Activated B cell treated with CpG ODN at 0.5 μM for 24 hours (primary cell): ENCODE measurements at regions not wholly inside any gene's neighbourhood (a gene's known extent, or its start where the extent isn't known, plus 50 kb on each side); places are given as distances from the start of the nearest gene placed in this dataset.

Source experiments
- ATAC-seq: fragments of 200-7000 bp; cut with Tn5 transposase; one replicate; pipeline ENCODE4 v1.10.0; 2021; ENCODE audit warnings: low read depth, mild to moderate bottlenecking, moderate library complexity
- CTCF ChIA-PET: fragments of 350-600 bp; sonication (Branson Sonifier 250); formaldehyde crosslinking; loops from one replicate; lab custom pipeline; 2021; ENCODE audit warnings: antibody characterized with exemption; lab: Charles Lee
- POLR2A ChIA-PET: fragments of 350-600 bp; sonication (Branson Sonifier 250); formaldehyde crosslinking; loops from one replicate; lab custom pipeline; 2021; ENCODE audit warnings: antibody characterized with exemption; lab: Charles Lee
- DNase-seq: peaks from one replicate; pipeline ENCODE4 v3.0.0; 2022
- H3K27ac Mint-ChIP-seq: one replicate; pipeline ENCODE4 v1.8.0; 2020; ENCODE audit warnings: mixed read lengths
- H3K27me3 Mint-ChIP-seq: one replicate; pipeline ENCODE4 v1.8.0; 2021; ENCODE audit warnings: mixed read lengths
- H3K36me3 Mint-ChIP-seq: one replicate; pipeline ENCODE4 v1.8.0; 2021; ENCODE audit warnings: low read depth, mixed read lengths
- H3K4me1 Mint-ChIP-seq: one replicate; pipeline ENCODE4 v1.8.0; 2021; ENCODE audit warnings: mixed read lengths
- H3K4me3 Mint-ChIP-seq: one replicate; pipeline ENCODE4 v1.8.0; 2020; ENCODE audit warnings: mild to moderate bottlenecking, mixed read lengths
- H3K9me3 Mint-ChIP-seq: one replicate; pipeline ENCODE4 v1.8.0; 2020; ENCODE audit warnings: mixed read lengths
- intact Hi-C: fragments of 100-400 bp; cut with micrococcal nuclease; formaldehyde crosslinking; loops from one replicate; pipeline ENCODE4 v1.15.1; 2024
- TF ChIP-seq, protein P1 (sequence below): fragments of 200-600 bp; IDR thresholded peaks from one replicate; pipeline ENCODE4 v1.8.0; 2022; ENCODE audit warnings: antibody characterized with exemption, mild to moderate bottlenecking

DNA sequence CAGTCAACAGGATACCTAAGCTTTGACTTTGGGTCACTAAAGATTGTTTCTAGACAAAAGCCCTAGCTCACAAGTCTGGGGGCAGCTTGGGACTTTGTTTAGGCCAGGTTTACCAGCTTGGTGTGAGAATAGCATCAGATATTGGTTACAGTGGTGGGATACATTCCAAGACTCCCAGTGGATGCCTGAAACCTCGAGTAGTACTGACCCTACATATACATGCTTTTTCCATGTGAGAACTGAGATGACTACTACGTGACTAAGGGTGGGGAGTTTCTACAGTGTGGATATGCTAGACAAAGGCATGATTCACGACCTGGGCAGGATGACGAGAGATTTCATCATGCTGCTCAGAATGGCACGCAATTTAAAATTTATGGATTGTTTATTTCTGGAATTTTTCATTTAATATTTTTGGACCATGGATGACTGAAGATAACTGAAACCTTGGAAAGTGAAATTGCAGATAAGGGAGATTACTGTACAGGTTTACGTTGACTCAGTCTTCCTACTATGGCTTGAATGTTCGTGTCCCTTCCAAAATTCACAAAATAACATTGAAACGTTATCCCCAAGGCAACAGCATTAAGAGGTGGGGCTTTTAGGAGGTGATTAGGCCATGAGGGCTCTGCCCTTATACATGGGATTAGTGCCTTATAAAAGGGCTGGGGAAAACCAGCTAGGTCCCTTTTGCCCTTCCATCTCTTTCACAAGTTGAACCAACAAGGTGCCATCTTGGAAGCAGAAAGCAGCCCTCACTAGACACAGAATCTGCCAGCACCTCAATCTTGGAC lies 50.2 kb upstream of the CTAGE1 start:
- TF ChIP-seq, protein P1, sequence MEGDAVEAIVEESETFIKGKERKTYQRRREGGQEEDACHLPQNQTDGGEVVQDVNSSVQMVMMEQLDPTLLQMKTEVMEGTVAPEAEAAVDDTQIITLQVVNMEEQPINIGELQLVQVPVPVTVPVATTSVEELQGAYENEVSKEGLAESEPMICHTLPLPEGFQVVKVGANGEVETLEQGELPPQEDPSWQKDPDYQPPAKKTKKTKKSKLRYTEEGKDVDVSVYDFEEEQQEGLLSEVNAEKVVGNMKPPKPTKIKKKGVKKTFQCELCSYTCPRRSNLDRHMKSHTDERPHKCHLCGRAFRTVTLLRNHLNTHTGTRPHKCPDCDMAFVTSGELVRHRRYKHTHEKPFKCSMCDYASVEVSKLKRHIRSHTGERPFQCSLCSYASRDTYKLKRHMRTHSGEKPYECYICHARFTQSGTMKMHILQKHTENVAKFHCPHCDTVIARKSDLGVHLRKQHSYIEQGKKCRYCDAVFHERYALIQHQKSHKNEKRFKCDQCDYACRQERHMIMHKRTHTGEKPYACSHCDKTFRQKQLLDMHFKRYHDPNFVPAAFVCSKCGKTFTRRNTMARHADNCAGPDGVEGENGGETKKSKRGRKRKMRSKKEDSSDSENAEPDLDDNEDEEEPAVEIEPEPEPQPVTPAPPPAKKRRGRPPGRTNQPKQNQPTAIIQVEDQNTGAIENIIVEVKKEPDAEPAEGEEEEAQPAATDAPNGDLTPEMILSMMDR = no peak
- DNase-seq (no peak), ATAC-seq (no peak)
- intact Hi-C loops = no loop called here
- Mint-ChIP-seq H3K4me1 (no peaks in the 10 kb centered on the region), H3K9me3 (no peaks in the 10 kb centered on the region), H3K27ac (no peak overlapping the region), H3K4me3 (no peak overlapping the region), H3K27me3 (no peaks in the 10 kb centered on the region), H3K36me3 (no peaks in the 10 kb centered on the region)
- ChIA-PET CTCF (no interaction called here), POLR2A (no interaction called here)

DNA sequence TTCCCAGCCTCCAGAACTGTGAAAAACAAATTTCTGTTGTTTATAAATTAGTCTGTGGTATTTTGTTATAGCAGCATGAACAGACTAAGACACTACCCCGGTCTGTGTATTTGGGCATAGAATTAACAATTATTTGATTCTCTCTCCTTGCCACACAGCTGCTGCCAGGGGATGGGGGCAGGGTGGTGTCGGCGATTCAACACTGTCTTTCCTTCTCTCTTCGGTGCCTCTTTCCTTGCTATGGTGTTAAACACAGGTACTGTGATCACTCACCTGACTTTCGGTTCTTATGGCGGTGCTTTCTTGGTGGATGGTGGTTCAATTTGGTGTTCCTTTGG lies 50.8 kb upstream of the CTAGE1 start:
- H3K4me1 Mint-ChIP-seq = no peaks in the 10 kb centered on the region
- H3K27ac Mint-ChIP-seq = no peak overlapping the region

DNA sequence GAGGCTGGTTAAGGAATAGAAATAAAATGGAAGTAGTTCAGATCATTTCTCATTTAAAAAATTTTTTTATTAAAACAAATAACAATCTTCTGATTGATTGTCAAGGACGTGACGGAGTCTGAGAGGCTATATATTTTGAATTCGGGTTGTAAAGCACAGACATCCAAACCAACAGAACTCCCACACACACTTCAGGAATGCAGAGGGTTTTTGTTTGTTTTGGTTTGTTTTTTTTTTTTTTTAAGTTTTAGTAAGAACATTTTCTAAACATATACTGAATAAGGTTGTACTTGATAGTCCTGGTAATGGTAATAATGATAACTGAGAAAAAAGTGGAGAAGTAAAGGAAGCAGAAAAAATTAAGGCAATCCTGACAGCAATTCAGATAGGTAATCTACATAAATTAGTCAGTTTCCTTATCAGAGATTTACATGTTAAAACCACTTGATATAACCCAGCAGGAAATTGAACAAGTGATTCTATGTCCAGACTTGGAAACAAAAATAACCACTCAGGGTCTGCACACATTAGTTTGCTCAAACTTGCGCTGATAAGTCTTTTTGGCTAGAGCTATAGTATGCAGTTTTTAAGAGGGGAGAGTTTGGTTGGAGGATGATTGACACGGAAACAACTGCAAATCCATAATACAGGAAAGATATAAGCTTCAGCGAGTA lies 51.5 kb upstream of the CTAGE1 start:
- CTCF ChIA-PET = no interaction called here

More for the DNA sequence above, 50.8 kb upstream of the CTAGE1 start:
- no peak overlapping the region for H3K4me3 Mint-ChIP-seq
- intact Hi-C loops = no loop called here
- CTCF ChIA-PET = no interaction called here
- ATAC-seq (no peak), DNase-seq (no peak)
- no peaks in the 10 kb centered on the region for H3K27me3 Mint-ChIP-seq
- TF ChIP-seq, protein P1 = no peak
- no peaks in the 10 kb centered on the region for H3K9me3 Mint-ChIP-seq
- POLR2A ChIA-PET = no interaction called here
- no peaks in the 10 kb centered on the region for H3K36me3 Mint-ChIP-seq

DNA sequence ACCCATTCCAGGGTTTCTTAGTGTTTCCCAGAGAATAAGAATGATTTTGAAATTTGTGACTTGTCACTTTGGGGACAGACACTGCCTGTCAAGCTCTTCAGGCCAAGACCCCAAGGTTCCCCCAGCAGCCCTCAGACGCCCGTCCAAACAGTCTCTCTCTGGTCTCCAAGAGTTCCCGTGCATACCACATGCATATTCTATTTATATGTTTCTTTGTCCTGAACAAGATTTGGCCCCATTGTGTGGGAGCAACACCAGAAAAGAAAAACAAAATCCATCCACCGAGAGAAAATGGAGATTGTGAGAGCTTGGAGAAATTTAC lies 52.2 kb upstream of the CTAGE1 start:
- H3K9me3 Mint-ChIP-seq = no peaks in the 10 kb centered on the region
- no peaks in the 10 kb centered on the region for H3K27me3 Mint-ChIP-seq
- H3K4me1 Mint-ChIP-seq = no peaks in the 10 kb centered on the region
- POLR2A ChIA-PET = no interaction called here
- ATAC-seq (no peak), DNase-seq (no peak)
- H3K36me3 Mint-ChIP-seq = no peaks in the 10 kb centered on the region
- TF ChIP-seq, protein P1 = no peak
- CTCF ChIA-PET = no interaction called here
- no peak overlapping the region for H3K27ac Mint-ChIP-seq
- intact Hi-C loops = no loop called here
- no peak overlapping the region for H3K4me3 Mint-ChIP-seq

More for the DNA sequence above, 51.5 kb upstream of the CTAGE1 start:
- no peaks in the 10 kb centered on the region for H3K4me1 Mint-ChIP-seq
- no peaks in the 10 kb centered on the region for H3K9me3 Mint-ChIP-seq
- no peak overlapping the region for H3K4me3 Mint-ChIP-seq
- no peak for DNase-seq
- no peak overlapping the region for H3K27ac Mint-ChIP-seq
- ATAC-seq = no peak
- POLR2A ChIA-PET = no interaction called here
- no peaks in the 10 kb centered on the region for H3K36me3 Mint-ChIP-seq
- intact Hi-C loops = no loop called here
- TF ChIP-seq, protein P1 = no peak
- no peaks in the 10 kb centered on the region for H3K27me3 Mint-ChIP-seq

DNA sequence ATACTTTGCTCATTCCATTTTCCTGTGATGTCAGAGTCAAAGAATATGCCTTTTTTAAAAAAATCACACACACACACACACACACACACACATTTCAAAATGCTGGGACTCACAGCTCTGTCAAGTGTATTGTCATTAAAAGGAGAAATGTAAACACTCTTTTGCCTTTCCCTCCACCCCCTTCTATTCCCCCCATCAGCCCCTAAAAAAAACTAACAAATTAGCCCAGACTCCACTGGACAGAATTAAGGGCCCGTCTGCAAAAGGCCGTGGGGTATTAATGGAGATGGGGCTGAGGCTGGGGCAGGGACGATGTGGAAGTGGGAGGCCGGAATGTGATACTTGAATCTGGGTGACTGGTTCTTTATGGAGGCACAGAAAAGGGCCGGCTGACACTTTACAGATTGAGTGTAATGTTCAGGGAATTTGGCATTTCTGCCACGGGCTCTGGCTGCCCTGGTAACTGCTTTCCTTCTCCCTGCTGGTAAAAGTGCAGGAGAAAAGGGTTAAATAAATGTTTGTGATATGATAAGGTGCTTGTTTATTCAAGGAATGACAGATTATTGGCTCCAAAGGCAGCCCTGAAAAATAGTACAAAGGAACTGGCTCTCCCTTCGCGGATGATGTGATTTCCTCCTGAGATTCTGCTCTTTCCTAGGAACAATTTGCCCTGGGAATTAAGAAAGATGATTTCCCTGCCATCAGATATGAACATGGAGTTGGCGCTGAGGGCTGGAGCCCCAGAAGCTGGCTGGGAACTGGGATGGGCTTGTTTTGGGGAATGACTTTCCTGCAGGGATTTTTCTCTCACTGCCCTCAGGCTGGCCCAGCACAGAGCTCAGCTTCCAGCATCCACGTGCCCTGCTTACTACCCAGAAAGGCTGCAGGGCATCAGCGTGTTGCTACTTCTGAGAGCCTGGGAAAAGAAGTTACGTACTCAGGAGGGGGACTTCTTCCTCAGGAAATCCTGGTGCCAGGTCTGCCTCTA lies 52.8 kb upstream of the CTAGE1 start:
- CTCF ChIA-PET = no interaction called here
- H3K9me3 Mint-ChIP-seq = no peaks in the 10 kb centered on the region
- H3K27me3 Mint-ChIP-seq = no peaks in the 10 kb centered on the region
- no peak for ATAC-seq
- no peaks in the 10 kb centered on the region for H3K36me3 Mint-ChIP-seq
- no peak for DNase-seq
- POLR2A ChIA-PET = no interaction called here
- TF ChIP-seq, protein P1 = no peak
- no peak overlapping the region for H3K27ac Mint-ChIP-seq
- H3K4me1 Mint-ChIP-seq = no peaks in the 10 kb centered on the region
- no peak overlapping the region for H3K4me3 Mint-ChIP-seq
- intact Hi-C loops = no loop called here
